ENCODE measurements at regions not wholly inside any gene's neighbourhood (a gene's known extent, or its start where the extent isn't known, plus 50 kb on each side); places are given as distances from the start of the nearest gene placed in this dataset.

DNA sequence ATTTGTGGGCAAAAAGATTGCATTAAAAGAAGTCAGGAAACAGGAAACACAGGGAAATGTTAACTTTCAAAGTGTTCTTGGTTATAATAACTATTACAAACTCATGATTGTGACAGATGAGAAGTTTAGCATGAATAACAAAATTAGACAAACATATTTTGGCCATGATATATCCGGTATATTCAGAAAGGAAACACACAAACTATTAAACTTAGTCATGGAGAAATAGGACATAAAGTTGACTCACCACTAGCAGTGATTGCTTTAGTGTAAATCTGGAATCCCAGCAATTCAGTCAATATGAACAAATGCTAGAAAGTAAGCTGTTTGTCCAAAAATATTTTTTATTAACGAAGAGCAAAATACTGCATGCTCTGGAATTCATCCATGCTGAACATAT is 1299.9 kb downstream of the C4orf33 start (continued):
- TF ChIP-seq, protein P1, sequence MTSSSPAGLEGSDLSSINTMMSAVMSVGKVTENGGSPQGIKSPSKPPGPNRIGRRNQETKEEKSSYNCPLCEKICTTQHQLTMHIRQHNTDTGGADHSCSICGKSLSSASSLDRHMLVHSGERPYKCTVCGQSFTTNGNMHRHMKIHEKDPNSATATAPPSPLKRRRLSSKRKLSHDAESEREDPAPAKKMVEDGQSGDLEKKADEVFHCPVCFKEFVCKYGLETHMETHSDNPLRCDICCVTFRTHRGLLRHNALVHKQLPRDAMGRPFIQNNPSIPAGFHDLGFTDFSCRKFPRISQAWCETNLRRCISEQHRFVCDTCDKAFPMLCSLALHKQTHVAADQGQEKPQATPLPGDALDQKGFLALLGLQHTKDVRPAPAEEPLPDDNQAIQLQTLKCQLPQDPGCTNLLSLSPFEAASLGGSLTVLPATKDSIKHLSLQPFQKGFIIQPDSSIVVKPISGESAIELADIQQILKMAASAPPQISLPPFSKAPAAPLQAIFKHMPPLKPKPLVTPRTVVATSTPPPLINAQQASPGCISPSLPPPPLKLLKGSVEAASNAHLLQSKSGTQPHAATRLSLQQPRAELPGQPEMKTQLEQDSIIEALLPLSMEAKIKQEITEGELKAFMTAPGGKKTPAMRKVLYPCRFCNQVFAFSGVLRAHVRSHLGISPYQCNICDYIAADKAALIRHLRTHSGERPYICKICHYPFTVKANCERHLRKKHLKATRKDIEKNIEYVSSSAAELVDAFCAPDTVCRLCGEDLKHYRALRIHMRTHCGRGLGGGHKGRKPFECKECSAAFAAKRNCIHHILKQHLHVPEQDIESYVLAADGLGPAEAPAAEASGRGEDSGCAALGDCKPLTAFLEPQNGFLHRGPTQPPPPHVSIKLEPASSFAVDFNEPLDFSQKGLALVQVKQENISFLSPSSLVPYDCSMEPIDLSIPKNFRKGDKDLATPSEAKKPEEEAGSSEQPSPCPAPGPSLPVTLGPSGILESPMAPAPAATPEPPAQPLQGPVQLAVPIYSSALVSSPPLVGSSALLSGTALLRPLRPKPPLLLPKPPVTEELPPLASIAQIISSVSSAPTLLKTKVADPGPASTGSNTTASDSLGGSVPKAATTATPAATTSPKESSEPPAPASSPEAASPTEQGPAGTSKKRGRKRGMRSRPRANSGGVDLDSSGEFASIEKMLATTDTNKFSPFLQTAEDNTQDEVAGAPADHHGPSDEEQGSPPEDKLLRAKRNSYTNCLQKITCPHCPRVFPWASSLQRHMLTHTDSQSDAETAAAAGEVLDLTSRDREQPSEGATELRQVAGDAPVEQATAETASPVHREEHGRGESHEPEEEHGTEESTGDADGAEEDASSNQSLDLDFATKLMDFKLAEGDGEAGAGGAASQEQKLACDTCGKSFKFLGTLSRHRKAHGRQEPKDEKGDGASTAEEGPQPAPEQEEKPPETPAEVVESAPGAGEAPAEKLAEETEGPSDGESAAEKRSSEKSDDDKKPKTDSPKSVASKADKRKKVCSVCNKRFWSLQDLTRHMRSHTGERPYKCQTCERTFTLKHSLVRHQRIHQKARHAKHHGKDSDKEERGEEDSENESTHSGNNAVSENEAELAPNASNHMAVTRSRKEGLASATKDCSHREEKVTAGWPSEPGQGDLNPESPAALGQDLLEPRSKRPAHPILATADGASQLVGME (CRISPR knock-in tag; IDR thresholded peaks at IDR 0.05): no peak
- TF ChIP-seq MEF2D (tag; conservative IDR thresholded peaks at IDR 0.05; ENCODE audit: low read depth) (no peak), DPF2 (IDR thresholded peaks at IDR 0.05) (no peak), EWSR1 (IDR thresholded peaks at IDR 0.05; ENCODE audit: borderline replicate concordance, low read depth, partially characterized antibody) (no peak), TCF3 (CRISPR knock-in tag; IDR thresholded peaks at IDR 0.05) (no peak), CAMTA2 (CRISPR knock-in tag; conservative IDR thresholded peaks at IDR 0.05) (no peak), SMAD3 (CRISPR knock-in tag; conservative IDR thresholded peaks at IDR 0.05) (no peak), ZNF830 (CRISPR knock-in tag; IDR thresholded peaks at IDR 0.05) (no peak), BCL6 (CRISPR knock-in tag; IDR thresholded peaks at IDR 0.05) (no peak), ZNF644 (tag; IDR thresholded peaks at IDR 0.05; ENCODE audit: low read depth) (no peak)
